Fibroblast of upper back skin (primary cell): ENCODE measurements at regions not wholly inside any gene's neighbourhood (a gene's known extent, or its start where the extent isn't known, plus 50 kb on each side); places are given as distances from the start of the nearest gene placed in this dataset.
"Not testable (repeated sequence)": the region's sequence is repeated elsewhere in the genome, so short reads cannot be mapped to it uniquely, and the experiment has no call there.

Source experiments
- DNase-seq: peaks from one replicate; pipeline ENCODE4 v3.0.0-alpha.2; 2013

GRCh38 chr6:76633259-76633658, 560.8 kb upstream of the IMPG1 start:
- no peak for DNase-seq

GRCh38 chr6:76631622-76632021, 559.2 kb upstream of the IMPG1 start:
- no peak for DNase-seq

- DNase-seq, result no peak
Observed at GRCh38 chr6:76615395-76615794, 542.9 kb upstream of the IMPG1 start.

- no peak for DNase-seq
Observed at GRCh38 chr6:76612954-76613353, 540.5 kb upstream of the IMPG1 start.

- no peak for DNase-seq
Observed at GRCh38 chr6:76609160-76609559, 536.7 kb upstream of the IMPG1 start.

- DNase-seq, result no peak
Observed at GRCh38 chr6:76594109-76594508, 521.6 kb upstream of the IMPG1 start.

- DNase-seq, result no peak
Observed at GRCh38 chr6:76593668-76594067, 521.2 kb upstream of the IMPG1 start.

GRCh38 chr6:76592566-76592965, 520.1 kb upstream of the IMPG1 start:
- peak; percentile 0 for DNase-seq

- DNase-seq, result no peak
Observed at GRCh38 chr6:76587271-76587670, 514.8 kb upstream of the IMPG1 start.

- no peak for DNase-seq
Observed at GRCh38 chr6:76584121-76584520, 511.7 kb upstream of the IMPG1 start.

GRCh38 chr6:76578746-76579145, 506.3 kb upstream of the IMPG1 start:
- DNase-seq, result no peak

- DNase-seq, result no peak
Observed at GRCh38 chr6:76574746-76575145, 502.3 kb upstream of the IMPG1 start.

GRCh38 chr6:76565932-76566331, 493.5 kb upstream of the IMPG1 start:
- DNase-seq, result no peak

- DNase-seq, result not testable (repeated sequence)
Observed at GRCh38 chr6:76562371-76562770, 489.9 kb upstream of the IMPG1 start.

- not testable (repeated sequence) for DNase-seq
Observed at GRCh38 chr6:76560851-76561755, 488.6 kb upstream of the IMPG1 start.

GRCh38 chr6:76553256-76553655, 480.8 kb upstream of the IMPG1 start:
- no peak for DNase-seq

GRCh38 chr6:76552268-76552667, 479.8 kb upstream of the IMPG1 start:
- DNase-seq, result no peak

- DNase-seq, result no peak
Observed at GRCh38 chr6:76533661-76534060, 461.2 kb upstream of the IMPG1 start.

GRCh38 chr6:76532647-76533046, 460.2 kb upstream of the IMPG1 start:
- no peak for DNase-seq

- DNase-seq, result no peak
Observed at GRCh38 chr6:76518443-76518842, 446.0 kb upstream of the IMPG1 start.

GRCh38 chr6:76516924-76517323, 444.5 kb upstream of the IMPG1 start:
- DNase-seq, result no peak

GRCh38 chr6:76510489-76510888, 438.0 kb upstream of the IMPG1 start:
- DNase-seq, result no peak

GRCh38 chr6:76509397-76509796, 436.9 kb upstream of the IMPG1 start:
- DNase-seq, result no peak

- DNase-seq, result no peak
Observed at GRCh38 chr6:76506808-76507207, 434.3 kb upstream of the IMPG1 start.

- no peak for DNase-seq
Observed at GRCh38 chr6:76495909-76496308, 423.4 kb upstream of the IMPG1 start.
